GM10266 (cell line): ENCODE measurements at regions not wholly inside any gene's neighbourhood (a gene's known extent, or its start where the extent isn't known, plus 50 kb on each side); places are given as distances from the start of the nearest gene placed in this dataset.

Source experiments
- DNase-seq: peaks from one replicate; pipeline ENCODE4 v3.0.0; 2012; ENCODE audit errors: extremely low spot score
- TF ChIP-seq, protein P1 (sequence below): IDR thresholded peaks from 2 replicates; pipeline ENCODE4 v1.5.1; 2012; ENCODE audit warnings: mild to moderate bottlenecking, low read depth; ENCODE audit not compliant: control insufficient read depth, insufficient read depth; ENCODE audit errors: missing control alignments

DNA sequence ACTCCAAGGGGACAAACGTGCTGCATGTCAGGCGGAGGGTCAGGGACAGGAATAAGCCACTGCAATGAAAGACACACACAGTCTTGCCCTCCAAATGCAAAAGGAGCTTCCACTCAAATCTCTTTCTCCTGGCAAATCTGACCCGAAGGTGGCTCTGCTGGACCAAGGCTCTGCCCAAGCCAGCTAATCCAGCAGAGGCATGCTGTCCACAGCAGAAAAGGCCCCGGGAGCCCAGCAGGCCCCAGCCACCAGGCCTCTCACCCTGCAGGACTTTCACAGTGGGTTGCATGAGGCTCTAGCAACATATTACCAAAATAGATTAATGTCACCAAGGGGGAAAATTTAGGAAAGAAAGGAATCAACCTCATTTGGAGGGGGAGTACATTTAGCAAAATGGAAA is 628.6 kb downstream of the BCOR start:
- TF ChIP-seq, protein P1, sequence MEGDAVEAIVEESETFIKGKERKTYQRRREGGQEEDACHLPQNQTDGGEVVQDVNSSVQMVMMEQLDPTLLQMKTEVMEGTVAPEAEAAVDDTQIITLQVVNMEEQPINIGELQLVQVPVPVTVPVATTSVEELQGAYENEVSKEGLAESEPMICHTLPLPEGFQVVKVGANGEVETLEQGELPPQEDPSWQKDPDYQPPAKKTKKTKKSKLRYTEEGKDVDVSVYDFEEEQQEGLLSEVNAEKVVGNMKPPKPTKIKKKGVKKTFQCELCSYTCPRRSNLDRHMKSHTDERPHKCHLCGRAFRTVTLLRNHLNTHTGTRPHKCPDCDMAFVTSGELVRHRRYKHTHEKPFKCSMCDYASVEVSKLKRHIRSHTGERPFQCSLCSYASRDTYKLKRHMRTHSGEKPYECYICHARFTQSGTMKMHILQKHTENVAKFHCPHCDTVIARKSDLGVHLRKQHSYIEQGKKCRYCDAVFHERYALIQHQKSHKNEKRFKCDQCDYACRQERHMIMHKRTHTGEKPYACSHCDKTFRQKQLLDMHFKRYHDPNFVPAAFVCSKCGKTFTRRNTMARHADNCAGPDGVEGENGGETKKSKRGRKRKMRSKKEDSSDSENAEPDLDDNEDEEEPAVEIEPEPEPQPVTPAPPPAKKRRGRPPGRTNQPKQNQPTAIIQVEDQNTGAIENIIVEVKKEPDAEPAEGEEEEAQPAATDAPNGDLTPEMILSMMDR, result no peak
- DNase-seq, result no peak

DNA sequence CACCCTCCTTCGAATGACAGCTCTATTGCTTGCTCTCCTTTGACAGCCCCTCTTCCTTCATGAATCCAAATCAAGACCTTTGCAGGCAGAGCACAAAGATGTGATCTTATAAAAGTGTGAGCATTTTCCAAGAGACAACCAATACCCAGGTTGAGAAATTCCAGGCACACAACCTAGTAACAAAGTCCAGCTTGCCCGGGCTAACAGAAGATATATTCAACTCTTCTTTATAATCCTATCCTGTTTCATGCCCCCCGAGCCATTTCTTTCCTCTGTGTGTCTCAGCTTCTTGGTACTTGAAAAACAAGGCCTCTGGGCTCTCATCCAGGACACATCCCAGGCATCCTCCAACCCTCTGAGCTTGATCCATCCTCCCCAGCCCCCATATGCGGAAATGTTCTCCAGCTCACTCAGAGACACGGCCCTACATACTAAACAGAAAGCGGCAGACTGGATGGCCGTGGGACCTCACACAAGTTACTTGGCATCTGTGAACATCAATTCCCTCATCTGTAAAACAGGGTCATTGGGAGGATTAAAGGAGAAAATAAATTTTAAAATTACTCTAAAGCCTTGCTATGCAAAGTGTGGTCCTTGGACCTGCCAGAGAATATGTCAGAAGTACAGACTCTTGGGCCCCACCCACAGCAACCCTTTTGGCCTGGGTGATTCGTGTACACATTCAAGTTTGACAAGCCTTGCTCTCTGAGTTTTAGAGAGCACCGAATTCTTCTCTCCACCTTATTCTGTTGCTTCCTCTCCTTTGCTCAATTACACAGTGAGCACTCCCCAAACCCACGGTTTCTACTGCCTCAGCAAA is 627.0 kb downstream of the BCOR start:
- TF ChIP-seq, protein P1, result no peak

GRCh38 chrX:39472161-39472560 is 625.6 kb downstream of the BCOR start:
- DNase-seq, result no peak
- TF ChIP-seq, protein P1, result no peak

More for the DNA sequence above, 627.0 kb downstream of the BCOR start:
- no peak for DNase-seq

DNA sequence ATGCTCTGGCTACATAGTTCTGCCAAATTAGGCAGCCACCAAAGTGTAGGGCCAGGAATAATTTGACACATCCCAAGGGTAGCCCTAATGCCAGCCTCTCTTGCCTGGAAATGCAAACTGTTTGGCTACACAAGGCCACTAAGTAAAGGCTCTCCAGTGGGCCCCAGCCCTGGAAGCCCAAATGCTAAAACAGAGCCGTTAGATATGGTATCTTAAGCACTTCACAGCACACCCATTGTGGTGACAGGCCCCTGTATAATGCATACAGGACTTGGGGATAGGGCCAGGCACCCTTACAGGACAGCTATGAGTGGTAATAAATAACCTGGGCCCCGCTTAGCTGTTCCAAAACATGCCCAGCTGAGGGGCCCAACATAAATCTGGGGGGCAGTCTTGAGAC is 623.9 kb downstream of the BCOR start:
- DNase-seq, result no peak

DNA sequence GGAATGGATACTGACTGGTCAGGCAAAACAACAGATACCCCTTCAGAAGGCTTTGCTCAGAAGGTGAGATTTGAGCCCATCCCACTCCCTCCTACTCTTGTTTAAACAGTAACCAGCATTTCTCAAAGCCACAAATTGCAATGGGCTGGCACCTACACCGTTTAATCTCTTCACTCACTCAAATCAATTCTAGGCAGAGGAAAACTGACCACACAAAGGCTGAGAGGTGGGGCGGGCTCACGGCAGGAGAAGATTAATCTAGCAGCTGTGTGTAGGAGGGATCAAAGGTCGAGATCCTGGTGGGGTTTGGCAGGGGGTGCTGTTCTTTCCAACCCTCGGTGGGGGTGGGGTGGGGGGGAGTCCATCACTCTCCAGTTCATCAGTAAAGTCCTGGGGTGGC is 622.4 kb downstream of the BCOR start:
- no peak for DNase-seq
- TF ChIP-seq, protein P1, result no peak

More for the DNA sequence above, 623.9 kb downstream of the BCOR start:
- TF ChIP-seq, protein P1, result no peak

- no peak for DNase-seq
- TF ChIP-seq, protein P1, result no peak
These were observed 621.1 kb downstream of the BCOR start for GRCh38 chrX:39476604-39477021.

- TF ChIP-seq, protein P1, result peak; percentile 13
- DNase-seq, result no peak
These were observed 620.6 kb downstream of the BCOR start for GRCh38 chrX:39477031-39477761.
